ENCODE measurements at regions not wholly inside any gene's neighbourhood (a gene's known extent, or its start where the extent isn't known, plus 50 kb on each side); places are given as distances from the start of the nearest gene placed in this dataset.

DNA sequence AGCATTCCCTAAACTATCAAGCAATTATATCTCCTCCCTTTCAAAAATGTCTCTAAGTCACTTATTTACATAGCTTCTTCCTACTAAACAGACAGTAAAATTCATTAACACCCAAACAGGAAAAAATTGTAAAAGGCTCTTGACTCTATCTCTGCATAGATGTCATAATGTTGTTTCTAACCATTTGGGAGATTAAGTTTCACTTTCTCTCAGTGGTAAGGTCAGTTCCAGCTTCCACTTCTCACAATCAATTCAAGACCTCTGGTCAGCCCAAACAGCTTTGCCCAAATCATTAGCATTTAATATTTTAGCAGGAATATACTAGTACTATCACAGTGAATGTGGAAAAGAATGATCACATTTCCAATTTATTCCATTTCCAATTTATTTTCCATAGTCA is 374.3 kb upstream of the MC4R start:
- no peak for DNase-seq (ENCODE audit: low read depth in 6 of 9, low spot score in 9 of 9)
- H3K4me3 ChIP-seq (ENCODE audit: low read length in 2 of 2), result no peak overlapping the region
- no peak overlapping the region for H3K27ac ChIP-seq (ENCODE audit: low read depth in 1 of 2, low read length in 1 of 2)
- H3K4me1 ChIP-seq (ENCODE audit: control insufficient read depth in 2 of 2, insufficient read depth in 2 of 2, low read length in 2 of 2), result no peaks in the 10 kb centered on the region
- no peaks in the 10 kb centered on the region for H3K9me3 ChIP-seq (ENCODE audit: control insufficient read depth in 2 of 2, insufficient read depth in 1 of 2, low read length in 1 of 2)
- H3K36me3 ChIP-seq (ENCODE audit: control insufficient read depth in 2 of 2, insufficient read depth in 2 of 2, low read length in 1 of 2), result no peaks in the 10 kb centered on the region
- H3K27me3 ChIP-seq (ENCODE audit: control insufficient read depth in 2 of 2, insufficient read depth in 1 of 2, low read length in 1 of 2), result no peaks in the 10 kb centered on the region

DNA sequence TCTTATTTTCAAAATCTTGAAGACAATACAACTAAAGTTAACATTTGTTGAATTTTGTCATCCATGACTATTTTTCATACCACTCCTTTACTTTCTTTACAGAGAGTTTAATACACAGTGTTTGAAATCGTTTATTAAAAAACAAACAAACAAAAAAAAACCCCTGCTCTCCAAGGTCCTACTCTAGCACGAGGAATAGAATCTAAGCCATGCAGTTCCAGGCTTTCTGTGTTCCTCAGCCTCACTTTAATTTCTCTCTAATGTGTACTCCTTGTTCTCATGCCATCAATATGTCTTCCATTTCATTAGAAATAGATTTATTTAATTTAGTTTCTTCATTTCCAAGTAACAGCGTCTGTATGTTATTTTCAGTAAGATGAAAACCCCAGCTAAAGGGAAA is 381.2 kb upstream of the MC4R start:
- Histone ChIP-seq H3K27ac (ENCODE audit: low read depth in 1 of 2, low read length in 1 of 2) (no peak overlapping the region), H3K4me1 (ENCODE audit: control insufficient read depth in 2 of 2, insufficient read depth in 2 of 2, low read length in 2 of 2) (no peaks in the 10 kb centered on the region)
- WGBS, result 32% methylated on average over 3 of the region's 3 CpGs

DNA sequence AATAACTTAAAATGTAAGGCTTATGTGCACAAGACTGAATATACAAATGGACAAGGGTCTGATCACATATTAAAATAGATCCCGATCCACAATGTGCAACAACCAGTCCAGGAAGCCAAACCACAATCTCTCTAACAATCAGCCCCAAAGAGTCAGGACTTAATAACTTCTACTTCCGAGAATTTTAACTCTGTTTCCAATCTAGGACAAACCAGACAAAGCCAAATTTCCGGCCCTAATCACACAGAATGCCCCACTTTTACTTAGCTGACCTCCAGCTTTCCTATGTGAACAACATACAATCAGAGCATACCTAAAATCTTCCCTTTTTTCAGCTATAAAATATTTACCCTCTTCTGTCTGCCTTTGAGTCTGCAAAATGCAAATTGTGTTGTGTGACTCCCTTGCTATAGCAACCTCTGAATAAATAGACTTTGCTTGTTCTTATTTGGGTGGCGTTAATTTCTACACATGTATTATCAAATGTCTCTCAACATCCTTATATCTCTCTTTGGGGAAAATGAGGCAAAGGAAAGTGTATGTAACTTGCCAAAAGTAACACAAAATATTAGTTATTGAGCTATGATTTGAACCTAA is 381.9 kb upstream of the MC4R start:
- no peak for DNase-seq (ENCODE audit: low read depth in 6 of 9, low spot score in 9 of 9)
- WGBS, result 20% methylated on average over 4 of the region's 4 CpGs
- Histone ChIP-seq H3K4me3 (ENCODE audit: low read length in 2 of 2) (no peak overlapping the region), H3K9me3 (ENCODE audit: control insufficient read depth in 2 of 2, insufficient read depth in 1 of 2, low read length in 1 of 2) (no peaks in the 10 kb centered on the region), H3K27ac (ENCODE audit: low read depth in 1 of 2, low read length in 1 of 2) (no peak overlapping the region), H3K4me1 (ENCODE audit: control insufficient read depth in 2 of 2, insufficient read depth in 2 of 2, low read length in 2 of 2) (no peaks in the 10 kb centered on the region), H3K36me3 (ENCODE audit: control insufficient read depth in 2 of 2, insufficient read depth in 2 of 2, low read length in 1 of 2) (no peaks in the 10 kb centered on the region), H3K27me3 (ENCODE audit: control insufficient read depth in 2 of 2, insufficient read depth in 1 of 2, low read length in 1 of 2) (no peaks in the 10 kb centered on the region)

More for the DNA sequence above, 381.2 kb upstream of the MC4R start:
- Histone ChIP-seq H3K4me3 (ENCODE audit: low read length in 2 of 2) (no peak overlapping the region), H3K9me3 (ENCODE audit: control insufficient read depth in 2 of 2, insufficient read depth in 1 of 2, low read length in 1 of 2) (no peaks in the 10 kb centered on the region), H3K36me3 (ENCODE audit: control insufficient read depth in 2 of 2, insufficient read depth in 2 of 2, low read length in 1 of 2) (no peaks in the 10 kb centered on the region), H3K27me3 (ENCODE audit: control insufficient read depth in 2 of 2, insufficient read depth in 1 of 2, low read length in 1 of 2) (no peaks in the 10 kb centered on the region)
- no peak for DNase-seq (ENCODE audit: low read depth in 6 of 9, low spot score in 9 of 9)

DNA sequence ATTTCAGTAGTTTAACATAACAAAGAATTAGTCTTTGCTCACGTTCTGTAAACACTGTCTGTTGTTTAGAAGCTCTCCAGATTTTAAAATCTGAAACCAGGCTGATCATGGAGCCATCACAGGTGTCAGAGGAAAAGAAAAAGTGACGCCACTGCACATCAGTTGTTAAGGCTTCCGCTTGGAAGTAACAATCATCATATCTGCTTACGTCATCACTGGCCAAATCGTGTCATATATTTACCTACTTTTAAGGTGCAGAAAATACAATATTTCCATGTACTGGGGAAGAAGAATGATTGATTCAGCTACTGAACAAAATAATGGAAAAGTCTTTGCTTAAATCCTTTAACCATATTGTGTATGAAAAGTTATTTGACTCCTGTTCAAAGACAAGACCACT is 382.6 kb upstream of the MC4R start:
- no peak for DNase-seq (ENCODE audit: low read depth in 6 of 9, low spot score in 9 of 9)
- WGBS, result 84% methylated on average over 5 of the region's 5 CpGs
- no peaks in the 10 kb centered on the region for H3K27me3 ChIP-seq (ENCODE audit: control insufficient read depth in 2 of 2, insufficient read depth in 1 of 2, low read length in 1 of 2)
- no peak overlapping the region for H3K27ac ChIP-seq (ENCODE audit: low read depth in 1 of 2, low read length in 1 of 2)
- H3K4me1 ChIP-seq (ENCODE audit: control insufficient read depth in 2 of 2, insufficient read depth in 2 of 2, low read length in 2 of 2), result no peaks in the 10 kb centered on the region
- no peaks in the 10 kb centered on the region for H3K9me3 ChIP-seq (ENCODE audit: control insufficient read depth in 2 of 2, insufficient read depth in 1 of 2, low read length in 1 of 2)
- H3K4me3 ChIP-seq (ENCODE audit: low read length in 2 of 2), result no peak overlapping the region
- no peaks in the 10 kb centered on the region for H3K36me3 ChIP-seq (ENCODE audit: control insufficient read depth in 2 of 2, insufficient read depth in 2 of 2, low read length in 1 of 2)

DNA sequence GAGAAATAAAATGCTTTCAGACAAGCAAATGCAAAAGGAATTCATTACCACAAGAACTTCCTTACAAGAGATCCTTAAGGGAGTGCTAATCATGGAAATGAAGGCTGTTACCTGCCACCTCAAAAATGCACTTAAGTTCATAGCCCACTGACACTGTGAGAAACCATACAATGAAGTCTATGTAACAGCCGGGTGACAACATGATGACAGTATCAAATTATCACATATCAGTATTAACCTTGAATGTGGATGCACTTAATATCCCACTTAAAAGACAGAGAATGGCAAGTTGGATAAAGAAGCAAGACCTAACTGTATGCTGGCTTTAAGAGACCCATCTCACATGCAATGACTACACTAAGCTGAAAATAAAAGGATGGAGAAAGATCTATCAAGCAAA is 403.4 kb upstream of the MC4R start:
- no peak overlapping the region for H3K27ac ChIP-seq (ENCODE audit: low read depth in 1 of 2, low read length in 1 of 2)
- WGBS, result 97% methylated on average over 1 of the region's 1 CpG
- peaks cover 0 to 7% of the 10 kb centered on the region in 2 donors for H3K9me3 ChIP-seq (ENCODE audit: control insufficient read depth in 2 of 2, insufficient read depth in 1 of 2, low read length in 1 of 2)
- no peaks in the 10 kb centered on the region for H3K27me3 ChIP-seq (ENCODE audit: control insufficient read depth in 2 of 2, insufficient read depth in 1 of 2, low read length in 1 of 2)
- no peaks in the 10 kb centered on the region for H3K4me1 ChIP-seq (ENCODE audit: control insufficient read depth in 2 of 2, insufficient read depth in 2 of 2, low read length in 2 of 2)
- no peak for DNase-seq (ENCODE audit: low read depth in 6 of 9, low spot score in 9 of 9)
- H3K4me3 ChIP-seq (ENCODE audit: low read length in 2 of 2), result no peak overlapping the region
- no peaks in the 10 kb centered on the region for H3K36me3 ChIP-seq (ENCODE audit: control insufficient read depth in 2 of 2, insufficient read depth in 2 of 2, low read length in 1 of 2)

DNA sequence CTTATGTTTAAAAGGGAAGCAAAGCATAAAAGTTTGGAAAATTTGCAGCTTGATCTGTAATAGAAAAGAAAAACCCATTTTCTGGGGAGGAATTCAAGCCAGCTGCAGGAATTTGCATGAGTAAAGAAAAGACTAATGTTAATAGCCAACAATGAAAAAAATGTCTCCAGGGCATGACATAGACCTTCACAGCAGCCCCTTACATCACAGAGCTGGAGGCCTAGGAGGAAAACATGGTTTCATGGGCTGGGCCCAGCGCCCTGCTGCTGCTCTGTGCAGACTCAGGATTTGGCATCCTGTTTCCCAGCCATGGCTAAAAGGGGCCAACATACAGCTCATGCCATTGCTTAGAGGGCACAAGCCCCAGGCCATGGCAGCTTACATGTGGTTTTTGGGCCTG is 411.6 kb upstream of the MC4R start:
- no peaks in the 10 kb centered on the region for H3K27me3 ChIP-seq (ENCODE audit: control insufficient read depth in 2 of 2, insufficient read depth in 1 of 2, low read length in 1 of 2)
- no peaks in the 10 kb centered on the region for H3K36me3 ChIP-seq (ENCODE audit: control insufficient read depth in 2 of 2, insufficient read depth in 2 of 2, low read length in 1 of 2)
- DNase-seq (ENCODE audit: low read depth in 6 of 9, low spot score in 9 of 9), result no peak
- H3K27ac ChIP-seq (ENCODE audit: low read depth in 1 of 2, low read length in 1 of 2), result no peak overlapping the region
- H3K4me3 ChIP-seq (ENCODE audit: low read length in 2 of 2), result no peak overlapping the region
- no peaks in the 10 kb centered on the region for H3K4me1 ChIP-seq (ENCODE audit: control insufficient read depth in 2 of 2, insufficient read depth in 2 of 2, low read length in 2 of 2)
- peaks cover 0 to 8% of the 10 kb centered on the region in 2 donors for H3K9me3 ChIP-seq (ENCODE audit: control insufficient read depth in 2 of 2, insufficient read depth in 1 of 2, low read length in 1 of 2)
- 81% methylated on average over 1 of the region's 1 CpG for WGBS

DNA sequence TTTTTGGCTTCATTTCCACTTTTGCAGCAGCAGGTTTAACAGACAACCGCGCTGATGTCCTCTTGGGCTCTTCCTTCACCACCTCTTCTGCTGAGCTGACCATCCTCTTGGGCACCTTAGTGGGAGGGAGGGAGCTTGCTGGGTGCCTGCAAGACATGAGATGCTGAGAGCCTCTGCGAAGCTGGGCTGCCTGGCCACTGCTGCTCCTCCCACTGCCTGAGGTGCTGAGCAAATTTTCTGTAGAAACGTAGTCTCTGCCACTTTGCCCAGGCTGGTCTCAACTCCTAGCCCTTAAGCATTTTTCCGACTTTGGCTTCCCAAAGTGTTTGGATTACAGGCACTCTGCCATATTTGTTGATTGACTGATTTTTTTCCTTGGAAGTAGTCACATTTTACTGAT is 422.2 kb upstream of the MC4R start:
- no peak for DNase-seq (ENCODE audit: low read depth in 6 of 9, low spot score in 9 of 9)
- Histone ChIP-seq H3K36me3 (ENCODE audit: control insufficient read depth in 2 of 2, insufficient read depth in 2 of 2, low read length in 1 of 2) (no peaks in the 10 kb centered on the region), H3K27ac (ENCODE audit: low read depth in 1 of 2, low read length in 1 of 2) (no peak overlapping the region), H3K4me3 (ENCODE audit: low read length in 2 of 2) (no peak overlapping the region), H3K4me1 (ENCODE audit: control insufficient read depth in 2 of 2, insufficient read depth in 2 of 2, low read length in 2 of 2) (no peaks in the 10 kb centered on the region), H3K9me3 (ENCODE audit: control insufficient read depth in 2 of 2, insufficient read depth in 1 of 2, low read length in 1 of 2) (no peaks in the 10 kb centered on the region), H3K27me3 (ENCODE audit: control insufficient read depth in 2 of 2, insufficient read depth in 1 of 2, low read length in 1 of 2) (no peaks in the 10 kb centered on the region)
- 95% methylated on average over 5 of the region's 5 CpGs for WGBS

DNA sequence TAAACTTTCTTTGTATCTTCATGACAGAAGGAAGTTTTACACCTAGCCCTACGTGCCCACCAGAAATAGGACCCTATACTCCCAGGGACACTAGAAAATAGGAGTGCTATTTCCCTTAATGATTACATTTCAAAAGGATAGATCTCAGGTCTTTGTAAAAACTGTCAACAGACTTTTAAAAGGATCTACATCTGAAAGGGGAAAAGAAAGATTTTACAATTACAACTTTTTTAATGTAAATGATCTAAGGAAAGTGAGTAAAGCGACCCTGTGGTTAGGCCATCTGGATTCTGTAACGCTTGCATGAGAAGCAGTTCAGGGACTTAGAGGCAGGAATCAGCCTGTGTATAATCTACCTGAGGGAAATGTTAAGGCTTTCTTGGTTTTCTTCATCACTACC is 431.8 kb upstream of the MC4R start:
- DNase-seq (ENCODE audit: low read depth in 6 of 9, low spot score in 9 of 9), result no peak
- Histone ChIP-seq H3K36me3 (ENCODE audit: control insufficient read depth in 2 of 2, insufficient read depth in 2 of 2, low read length in 1 of 2) (no peaks in the 10 kb centered on the region), H3K27me3 (ENCODE audit: control insufficient read depth in 2 of 2, insufficient read depth in 1 of 2, low read length in 1 of 2) (no peaks in the 10 kb centered on the region), H3K4me1 (ENCODE audit: control insufficient read depth in 2 of 2, insufficient read depth in 2 of 2, low read length in 2 of 2) (no peaks in the 10 kb centered on the region), H3K4me3 (ENCODE audit: low read length in 2 of 2) (no peak overlapping the region), H3K9me3 (ENCODE audit: control insufficient read depth in 2 of 2, insufficient read depth in 1 of 2, low read length in 1 of 2) (no peaks in the 10 kb centered on the region), H3K27ac (ENCODE audit: low read depth in 1 of 2, low read length in 1 of 2) (no peak overlapping the region)
- WGBS, result 81% methylated on average over 3 of the region's 3 CpGs

DNA sequence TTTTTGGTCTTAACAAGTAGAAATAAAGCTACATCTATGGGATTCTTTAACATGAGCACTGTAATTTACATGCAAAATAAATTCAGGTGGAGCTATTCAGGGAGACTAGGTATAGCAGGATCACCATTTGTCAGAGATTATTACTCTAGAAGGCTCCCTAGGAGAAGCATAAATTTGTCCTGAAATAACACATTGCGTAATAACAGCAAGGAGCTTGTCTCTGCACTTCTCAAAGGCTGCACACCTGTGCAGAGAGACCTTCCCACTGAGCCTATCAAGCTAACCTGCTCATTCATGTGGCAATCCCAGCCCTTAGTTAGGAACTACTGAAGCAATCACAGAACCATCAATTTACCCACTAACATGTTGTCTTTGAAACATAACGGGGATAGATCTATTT is 437.4 kb upstream of the MC4R start:
- Histone ChIP-seq H3K4me3 (ENCODE audit: low read length in 2 of 2) (no peak overlapping the region), H3K36me3 (ENCODE audit: control insufficient read depth in 2 of 2, insufficient read depth in 2 of 2, low read length in 1 of 2) (no peaks in the 10 kb centered on the region), H3K27ac (ENCODE audit: low read depth in 1 of 2, low read length in 1 of 2) (no peak overlapping the region), H3K9me3 (ENCODE audit: control insufficient read depth in 2 of 2, insufficient read depth in 1 of 2, low read length in 1 of 2) (no peaks in the 10 kb centered on the region), H3K4me1 (ENCODE audit: control insufficient read depth in 2 of 2, insufficient read depth in 2 of 2, low read length in 2 of 2) (no peaks in the 10 kb centered on the region), H3K27me3 (ENCODE audit: control insufficient read depth in 2 of 2, insufficient read depth in 1 of 2, low read length in 1 of 2) (no peaks in the 10 kb centered on the region)
- no peak for DNase-seq (ENCODE audit: low read depth in 6 of 9, low spot score in 9 of 9)
- WGBS, result 96% methylated on average over 2 of the region's 2 CpGs

DNA sequence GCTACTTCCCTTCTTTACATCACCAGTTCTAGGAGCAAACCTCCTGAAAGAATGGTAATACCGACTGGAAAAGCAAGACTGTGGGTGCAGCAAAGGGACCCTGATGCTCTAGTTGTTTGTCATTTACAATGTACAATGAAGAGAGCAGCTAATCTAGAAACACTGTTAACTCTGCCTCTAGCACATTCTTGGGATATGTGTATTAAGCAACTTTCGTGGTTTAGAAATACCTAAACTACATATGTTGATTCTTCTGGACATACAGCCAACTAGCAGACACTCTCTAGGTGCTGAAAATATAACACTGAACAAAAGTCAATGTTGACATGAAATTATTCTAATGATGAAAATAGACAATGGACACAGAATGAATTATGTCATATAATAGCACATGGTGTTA is 440.3 kb upstream of the MC4R start:
- Histone ChIP-seq H3K36me3 (ENCODE audit: control insufficient read depth in 2 of 2, insufficient read depth in 2 of 2, low read length in 1 of 2) (no peaks in the 10 kb centered on the region), H3K4me1 (ENCODE audit: control insufficient read depth in 2 of 2, insufficient read depth in 2 of 2, low read length in 2 of 2) (no peaks in the 10 kb centered on the region), H3K9me3 (ENCODE audit: control insufficient read depth in 2 of 2, insufficient read depth in 1 of 2, low read length in 1 of 2) (no peaks in the 10 kb centered on the region), H3K27me3 (ENCODE audit: control insufficient read depth in 2 of 2, insufficient read depth in 1 of 2, low read length in 1 of 2) (no peaks in the 10 kb centered on the region), H3K27ac (ENCODE audit: low read depth in 1 of 2, low read length in 1 of 2) (no peak overlapping the region), H3K4me3 (ENCODE audit: low read length in 2 of 2) (no peak overlapping the region)
- WGBS, result 93% methylated on average over 2 of the region's 2 CpGs
- DNase-seq (ENCODE audit: low read depth in 6 of 9, low spot score in 9 of 9), result no peak
